NB4 (cell line): ENCODE measurements at regions not wholly inside any gene's neighbourhood (a gene's known extent, or its start where the extent isn't known, plus 50 kb on each side); places are given as distances from the start of the nearest gene placed in this dataset.

Source experiments
- CTCF ChIP-seq: IDR thresholded peaks from one replicate; pipeline ENCODE4 v1.5.1; 2012; ENCODE audit warnings: low read depth, low read length
- MAX ChIP-seq: IDR thresholded peaks from 2 replicates; pipeline ENCODE4 v1.6.1; 2011; ENCODE audit warnings: low read depth, low read length
- POLR2A ChIP-seq: IDR thresholded peaks from 2 replicates; pipeline ENCODE4 v1.6.1; 2011; ENCODE audit warnings: mild to moderate bottlenecking; ENCODE audit not compliant: insufficient read length; ENCODE audit errors: extremely low read depth

- TF ChIP-seq CTCF (no peak), MAX (no peak), POLR2A (no peak)
These were observed 449.6 kb downstream of the C6orf118 start for GRCh38 chr6:164859816-164860215.
